ENCODE measurements at regions not wholly inside any gene's neighbourhood (a gene's known extent, or its start where the extent isn't known, plus 50 kb on each side); places are given as distances from the start of the nearest gene placed in this dataset.

- no peak for TF ChIP-seq REST (IDR thresholded peaks at IDR 0.05; ENCODE audit: low read depth)
- no peak for TF ChIP-seq POLR2A (IDR thresholded peaks at IDR 0.05; ENCODE audit: borderline replicate concordance, extremely low read depth, insufficient read depth, insufficient read length)
- no peak for TF ChIP-seq CTCF (IDR thresholded peaks at IDR 0.05 in 2 of 3, conservative IDR thresholded peaks at IDR 0.05 in 1 of 3; ENCODE audit: borderline replicate concordance in 1 of 3, insufficient read depth in 1 of 3, low read depth in 2 of 3, low read length in 2 of 3)
- no peak for TF ChIP-seq SP1 (IDR thresholded peaks at IDR 0.05; ENCODE audit: low read depth)
These were observed 314.1 kb downstream of the PPP1R2C start for GRCh38 chrX:42463706-42464490.
